GM18520 (cell line): ENCODE measurements at regions not wholly inside any gene's neighbourhood (a gene's known extent, or its start where the extent isn't known, plus 50 kb on each side); places are given as distances from the start of the nearest gene placed in this dataset.

Experiments used
- ATAC-seq: cut with Tn5 transposase; IDR thresholded peaks from one replicate; pipeline ENCODE4 v1.9.1; 2021; ENCODE audit not compliant: unreplicated experiment

DNA sequence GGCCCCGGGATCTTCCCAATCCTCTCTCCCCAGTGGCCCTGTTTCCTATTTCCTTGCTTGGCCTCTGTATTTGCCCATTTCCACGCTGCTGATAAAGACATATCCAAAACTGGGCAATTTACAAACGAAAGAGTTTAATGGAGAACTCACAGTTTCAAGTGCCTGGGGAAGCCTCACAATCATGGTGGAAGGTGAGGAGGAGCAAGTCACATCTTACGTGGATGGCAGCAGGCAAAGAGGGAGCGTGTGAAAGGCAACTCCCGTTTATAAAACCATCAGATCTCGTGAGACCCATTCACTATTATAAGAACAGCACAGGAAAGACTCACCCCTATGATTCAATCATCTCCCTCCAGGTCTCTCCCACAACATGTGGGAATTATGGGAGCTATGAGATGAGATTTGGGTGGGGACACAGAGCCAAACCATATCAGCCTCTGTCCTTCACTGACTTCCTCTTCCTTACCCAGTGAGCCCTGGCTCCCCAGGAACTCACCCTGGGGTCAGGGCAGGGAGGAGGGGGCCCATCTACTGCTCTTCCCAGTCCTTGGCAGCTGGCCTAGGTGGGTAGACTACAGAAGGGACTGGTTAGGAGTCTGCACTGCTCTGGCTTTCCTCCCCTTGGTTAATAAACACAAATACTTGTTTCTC lies 105.8 kb upstream of the MYCN start:
- ATAC-seq = no peak

DNA sequence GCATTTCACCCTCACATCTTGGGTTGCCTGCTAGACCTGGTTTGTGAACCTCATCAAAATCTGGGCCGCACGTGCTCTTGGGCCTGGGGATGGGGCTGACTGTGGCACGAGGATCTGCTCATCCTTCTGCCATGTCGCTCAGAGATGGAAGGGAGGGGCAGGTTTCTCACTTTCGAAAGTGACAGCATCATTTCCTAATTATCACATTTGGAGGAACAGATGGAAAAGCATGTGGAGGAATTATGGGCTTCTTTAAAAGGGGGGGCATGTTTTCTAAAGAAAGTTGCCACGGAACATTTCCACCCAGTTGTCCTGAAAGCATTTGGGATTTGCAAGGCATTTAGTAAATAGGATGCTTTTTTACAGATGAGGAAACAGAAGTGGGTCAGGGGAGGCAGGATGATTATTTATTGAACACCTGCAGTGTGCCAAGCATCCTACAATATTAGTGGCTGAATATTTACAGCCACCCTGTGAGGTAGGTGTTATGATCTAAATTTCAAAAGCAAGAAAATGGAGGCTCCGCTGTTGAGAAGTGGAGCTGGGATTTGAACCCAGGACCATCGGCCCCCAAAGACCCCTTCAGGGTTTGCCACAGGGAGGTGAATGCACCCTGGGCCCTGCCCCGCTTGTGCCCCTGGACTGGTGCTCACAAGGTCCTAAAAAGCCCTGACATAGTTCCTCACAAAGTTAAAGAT lies 104.2 kb upstream of the MYCN start:
- no peak for ATAC-seq

DNA sequence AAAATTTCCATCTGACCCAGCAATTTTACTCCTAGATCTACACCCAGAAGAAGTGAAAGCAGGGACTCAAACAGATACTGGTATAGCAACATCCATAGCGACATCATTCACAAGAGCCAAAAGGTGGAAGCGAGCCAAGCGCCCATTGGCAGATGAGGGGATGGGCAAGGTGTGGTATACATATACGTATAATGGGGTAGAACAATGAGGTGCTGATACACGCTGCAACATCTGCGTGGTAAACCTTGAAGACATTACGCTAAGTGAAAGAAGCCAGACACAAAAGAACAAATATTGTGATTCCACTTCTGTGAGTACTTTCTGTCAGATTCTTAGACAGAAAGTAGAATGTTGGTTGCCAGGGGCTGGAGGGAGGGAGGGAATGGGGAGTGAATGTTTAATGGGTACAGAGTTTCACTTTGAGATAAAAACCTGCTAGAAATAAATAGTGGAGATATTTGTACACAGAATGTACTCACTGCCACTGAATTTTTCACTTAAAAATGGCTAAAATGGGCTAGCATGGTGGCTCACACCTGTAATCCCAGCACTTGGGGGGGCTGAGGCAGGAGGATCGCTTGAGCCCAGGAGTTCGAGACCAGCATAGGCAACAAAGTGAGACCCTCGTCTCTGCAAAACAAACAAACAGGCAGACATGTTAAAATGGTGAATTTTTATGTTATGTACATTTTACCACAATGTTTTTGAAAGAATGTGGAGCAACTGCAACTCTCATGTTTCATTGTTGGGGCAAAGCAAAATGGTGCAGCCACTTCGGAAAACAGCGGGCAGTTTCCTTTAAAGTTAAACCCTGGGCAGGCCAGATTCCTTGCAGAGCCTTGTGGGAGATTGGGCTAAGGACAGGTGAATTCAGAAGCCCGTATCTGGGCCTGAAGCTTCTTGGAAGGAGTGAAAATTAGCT lies 103.4 kb upstream of the MYCN start:
- ATAC-seq = no peak

DNA sequence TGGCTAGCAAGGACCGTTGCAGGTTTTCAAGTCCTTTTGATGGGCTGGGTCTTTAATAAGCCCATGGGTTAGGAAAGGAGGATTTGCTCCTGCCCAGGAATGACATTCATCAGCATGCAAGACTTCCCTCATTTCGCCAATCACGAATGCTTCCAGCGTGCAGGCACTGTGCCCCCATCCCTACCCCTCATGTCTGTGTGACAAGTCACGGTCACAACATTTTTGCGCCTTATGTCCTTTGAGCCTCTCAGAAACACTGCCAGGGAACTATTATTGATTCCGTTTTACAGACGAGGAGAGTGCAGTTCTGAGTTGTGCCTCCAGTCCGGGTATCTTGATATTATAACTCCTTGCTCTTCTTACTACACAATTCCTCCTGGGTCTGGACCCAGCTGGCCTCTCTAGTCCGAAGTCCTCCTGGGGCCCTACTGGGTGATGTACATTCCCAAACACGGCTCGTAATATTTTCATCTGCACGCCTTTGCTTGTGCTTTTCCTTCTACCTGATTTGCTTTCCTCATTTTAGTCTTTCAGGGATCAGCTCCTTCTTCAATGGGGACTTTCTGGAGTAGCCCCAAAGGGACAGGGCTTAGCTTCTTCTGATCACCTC lies 101.8 kb upstream of the MYCN start:
- no peak for ATAC-seq

DNA sequence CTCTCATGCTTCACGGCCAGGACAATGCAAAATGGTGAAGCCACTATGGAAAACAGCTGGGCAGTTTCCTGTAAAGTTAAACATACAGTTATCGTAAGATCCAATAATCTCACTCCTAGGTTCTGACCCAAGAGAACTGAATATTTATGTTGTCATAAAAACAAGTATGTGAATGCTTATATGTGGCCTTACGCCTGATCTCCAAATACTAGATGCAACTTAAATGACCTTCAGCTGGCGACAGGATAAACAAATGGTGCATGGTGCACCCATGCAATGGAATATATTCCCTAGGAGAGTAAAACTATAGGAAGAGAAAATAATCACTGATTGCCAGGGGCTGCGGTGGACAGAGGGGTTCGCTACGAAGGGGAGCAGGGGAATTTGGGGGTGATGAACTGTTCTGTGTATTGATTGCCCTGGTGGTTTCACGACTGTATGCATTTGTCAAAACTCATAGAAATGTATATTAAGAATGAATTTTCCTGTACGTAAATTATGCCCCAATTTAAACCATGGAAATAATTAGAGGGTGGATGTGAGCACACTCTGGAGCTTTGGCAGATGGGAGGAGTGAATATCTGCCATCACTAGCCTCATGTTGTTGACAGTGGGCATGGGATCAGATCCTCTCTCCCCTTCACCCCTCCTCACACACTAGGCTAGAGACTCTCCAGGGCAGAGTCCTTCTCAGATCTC lies 100.8 kb upstream of the MYCN start:
- ATAC-seq = no peak

DNA sequence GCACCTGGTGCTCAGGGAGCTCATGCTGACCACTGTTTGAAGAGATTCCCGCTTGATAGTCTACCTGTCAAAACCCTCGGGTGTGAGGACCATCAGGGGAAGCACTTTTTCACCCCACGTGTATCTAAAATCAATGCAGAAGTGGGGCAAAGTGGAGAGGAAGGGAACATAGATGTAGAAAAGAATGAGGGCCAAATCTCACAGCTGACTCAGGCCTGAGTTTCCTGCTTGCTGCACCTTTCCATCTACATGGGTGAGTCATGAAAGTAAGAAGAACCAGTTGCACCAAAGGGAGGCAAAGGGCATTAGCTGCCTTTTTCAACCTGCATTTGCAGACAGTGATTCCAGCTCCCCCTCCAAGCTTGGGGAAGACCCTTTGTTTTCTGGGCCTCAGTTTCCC lies 100.2 kb upstream of the MYCN start:
- ATAC-seq = no peak

DNA sequence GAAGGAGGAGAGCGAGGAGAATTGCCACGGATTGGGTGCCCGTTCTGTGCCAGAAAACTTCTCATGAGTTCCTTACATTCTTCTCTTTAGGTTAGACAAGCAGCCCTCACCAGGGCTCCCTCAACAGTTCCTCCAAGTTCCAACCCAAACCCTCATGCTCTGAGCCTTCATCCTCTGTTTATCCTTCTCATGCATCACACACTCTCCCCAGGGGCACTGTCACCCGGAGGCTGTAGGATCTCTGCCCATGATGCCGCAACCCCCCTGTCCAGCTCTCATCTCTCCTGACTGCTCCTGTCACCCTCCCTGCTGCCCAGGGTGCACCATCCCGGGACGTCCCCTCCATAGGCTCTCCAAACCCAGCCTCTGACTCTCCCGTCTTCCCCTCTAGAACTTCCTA lies 99.4 kb upstream of the MYCN start:
- no peak for ATAC-seq

DNA sequence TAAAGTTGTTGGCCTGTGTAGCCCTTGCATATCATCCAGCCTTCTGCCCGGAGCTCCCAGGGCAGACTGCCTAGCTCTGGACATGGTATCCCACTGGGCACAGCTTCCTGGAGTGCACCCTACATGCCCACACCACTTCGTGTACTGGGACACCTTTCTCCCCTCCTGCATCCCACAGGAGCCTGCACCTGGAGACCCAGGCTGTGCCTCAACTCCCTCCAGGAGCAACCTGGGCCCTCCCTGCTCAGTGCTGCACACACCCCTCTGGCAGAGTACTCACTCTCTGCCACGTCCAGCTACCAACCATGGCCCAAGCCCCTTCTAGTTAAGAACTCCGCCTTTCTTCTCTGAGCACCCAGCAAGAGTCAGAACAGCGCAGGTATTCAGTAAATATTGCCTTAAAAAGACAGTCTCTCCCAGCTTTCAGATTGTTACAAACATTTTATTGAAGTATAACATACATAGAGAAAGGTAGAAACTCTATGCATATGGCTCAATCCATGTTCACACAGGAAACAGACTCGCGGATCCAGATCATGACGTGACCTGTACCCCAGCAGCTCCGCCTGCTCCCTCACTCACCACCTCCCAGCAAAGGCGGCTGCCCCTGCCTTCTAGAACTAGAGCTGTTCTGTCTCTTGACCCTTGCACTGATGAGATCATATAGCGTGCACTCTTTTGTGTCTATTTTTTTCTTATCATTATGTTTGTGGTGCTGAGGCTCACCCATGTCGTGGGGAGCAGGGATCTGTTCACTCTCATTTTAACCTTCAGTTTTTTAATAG lies 98.4 kb upstream of the MYCN start:
- no peak for ATAC-seq

DNA sequence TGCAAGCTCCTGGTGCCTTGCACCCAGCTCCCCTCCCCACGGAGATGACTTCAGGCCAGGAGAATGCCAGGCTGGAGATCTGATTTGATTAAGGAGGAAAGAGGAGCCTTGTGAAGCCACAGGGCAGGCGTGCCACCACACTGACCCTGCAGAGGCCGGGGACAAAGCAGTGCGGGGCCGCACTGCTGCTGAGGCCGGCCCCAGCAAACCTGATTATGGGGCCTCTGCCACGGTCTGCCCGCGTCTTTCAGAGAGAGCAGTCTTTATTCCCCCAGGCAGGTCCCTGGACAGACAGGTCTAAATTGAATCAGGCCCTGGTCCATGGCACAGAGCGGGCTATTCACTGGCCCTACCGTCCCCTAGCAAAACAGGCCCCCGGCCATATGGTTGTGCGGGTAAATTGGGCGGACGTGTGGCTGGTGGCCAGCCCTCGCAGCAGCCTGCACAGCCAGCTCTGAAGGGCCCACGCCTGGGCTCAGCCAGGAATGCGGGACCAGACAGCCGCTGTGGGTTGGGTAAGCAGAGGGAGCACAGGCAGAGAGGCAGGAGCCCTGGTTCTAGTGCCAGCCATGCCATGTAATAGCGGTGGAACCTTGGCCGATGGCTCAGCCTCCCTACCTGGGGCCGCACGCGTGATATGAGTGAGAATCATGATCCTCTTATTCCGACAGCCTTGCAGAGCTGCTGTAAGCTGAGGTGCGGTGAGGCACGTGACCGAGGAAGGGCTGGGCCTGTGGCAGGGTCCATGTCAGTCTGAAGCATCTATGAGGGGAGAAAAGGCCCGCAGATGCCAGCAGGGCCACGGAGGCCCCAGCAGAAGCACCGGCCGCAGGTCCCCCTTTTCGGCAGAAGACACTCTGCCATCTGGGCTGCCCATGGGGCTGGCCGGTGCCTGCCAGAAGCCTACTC lies 97.3 kb upstream of the MYCN start:
- ATAC-seq = no peak

DNA sequence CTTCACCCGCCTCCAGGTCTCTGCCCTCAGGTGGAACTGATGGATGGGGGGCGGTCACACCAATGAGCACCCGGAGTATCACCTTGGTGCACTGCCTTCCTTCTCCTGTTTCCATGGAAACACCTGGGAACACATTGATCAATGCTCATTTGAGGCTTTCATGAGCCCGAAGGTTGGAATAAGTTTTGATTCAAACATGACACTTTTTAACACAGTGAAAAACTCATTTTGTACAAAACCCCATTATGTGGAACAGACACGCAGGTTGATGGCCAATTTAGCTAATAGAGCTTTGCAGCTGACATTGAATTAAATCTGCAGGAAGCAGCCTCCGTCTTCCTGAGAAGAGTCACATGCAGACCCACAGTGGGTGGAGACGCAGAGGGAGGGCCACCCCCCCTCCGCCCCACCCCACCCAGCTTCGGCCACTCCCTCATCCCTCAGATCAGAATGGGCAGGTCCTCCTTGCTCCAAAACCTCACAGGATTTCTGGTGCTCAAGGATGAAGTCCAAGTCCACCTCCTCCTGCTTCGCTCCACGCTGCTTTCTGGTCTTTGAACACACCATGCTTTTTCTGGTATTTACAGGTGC lies 96.0 kb upstream of the MYCN start:
- no peak for ATAC-seq

DNA sequence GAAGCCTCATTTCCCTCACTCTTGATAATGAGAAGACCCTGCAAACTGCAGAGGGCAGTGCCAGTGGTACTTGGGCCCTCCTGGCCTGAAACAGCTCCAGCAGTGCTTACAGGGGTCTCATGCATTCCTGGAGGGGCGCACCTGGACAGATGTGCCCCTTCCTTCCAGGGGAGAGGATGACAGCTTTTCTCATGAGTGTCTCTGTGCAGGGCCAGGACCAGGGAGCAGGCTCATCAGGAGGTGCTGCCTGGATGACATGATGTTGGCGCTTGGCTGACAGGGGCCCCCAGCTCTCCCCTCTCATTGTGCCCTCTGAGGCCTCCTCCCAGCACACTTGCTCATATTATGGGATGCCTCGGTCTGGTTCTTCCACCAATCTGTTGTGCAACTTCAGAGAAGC lies 95.1 kb upstream of the MYCN start:
- ATAC-seq = no peak

DNA sequence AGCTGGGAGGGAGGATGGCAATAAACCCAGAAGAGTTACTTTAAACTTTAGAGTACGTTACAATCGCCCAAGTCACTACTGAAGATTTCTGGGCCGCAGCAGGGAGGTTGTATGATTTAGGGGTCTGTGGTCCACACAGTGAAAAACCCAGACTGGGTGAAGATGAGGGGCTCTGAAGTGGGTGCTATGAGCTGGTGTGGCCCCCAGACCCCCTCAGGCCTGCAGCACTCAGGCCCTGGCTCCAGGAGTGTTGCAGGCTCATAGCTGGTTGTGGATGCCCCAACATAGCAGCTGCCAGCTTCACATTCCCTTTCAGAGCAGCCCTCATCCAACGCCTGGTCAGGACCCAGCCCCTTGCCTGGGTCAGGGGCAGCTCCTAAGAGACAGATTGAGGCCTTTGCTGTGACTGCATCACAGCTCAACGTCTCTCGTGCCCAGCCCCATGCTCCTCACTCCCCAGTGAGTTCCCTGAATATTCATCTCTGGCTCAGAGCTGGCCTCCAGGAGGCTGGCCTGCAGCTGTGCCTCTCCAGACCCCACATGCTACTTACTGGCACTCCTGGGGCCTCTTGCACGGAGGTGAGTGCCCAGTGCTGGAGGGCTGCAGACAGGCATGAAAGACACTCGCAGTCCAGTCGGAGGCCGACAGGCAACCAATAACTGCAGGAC lies 94.5 kb upstream of the MYCN start:
- no peak for ATAC-seq

DNA sequence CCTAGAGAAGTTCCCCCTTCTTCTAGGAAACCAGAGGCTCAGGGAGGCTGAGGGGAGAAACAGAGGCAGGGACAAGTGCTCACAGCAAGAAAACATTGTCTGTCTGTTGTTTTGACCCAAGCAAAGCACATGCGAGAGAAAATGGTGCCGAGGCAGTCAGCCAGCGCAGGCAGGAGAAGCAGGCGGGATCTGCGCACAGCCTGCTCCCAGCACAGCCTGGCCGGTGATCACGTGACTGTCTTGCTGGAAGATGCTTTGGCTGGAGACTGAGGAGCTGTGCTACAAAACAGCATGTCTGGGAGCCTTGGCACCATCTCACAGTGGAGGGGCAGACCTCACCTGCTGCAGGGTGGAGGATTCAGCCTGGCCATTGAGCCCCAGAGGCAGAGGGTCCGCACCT lies 93.7 kb upstream of the MYCN start:
- no peak for ATAC-seq

DNA sequence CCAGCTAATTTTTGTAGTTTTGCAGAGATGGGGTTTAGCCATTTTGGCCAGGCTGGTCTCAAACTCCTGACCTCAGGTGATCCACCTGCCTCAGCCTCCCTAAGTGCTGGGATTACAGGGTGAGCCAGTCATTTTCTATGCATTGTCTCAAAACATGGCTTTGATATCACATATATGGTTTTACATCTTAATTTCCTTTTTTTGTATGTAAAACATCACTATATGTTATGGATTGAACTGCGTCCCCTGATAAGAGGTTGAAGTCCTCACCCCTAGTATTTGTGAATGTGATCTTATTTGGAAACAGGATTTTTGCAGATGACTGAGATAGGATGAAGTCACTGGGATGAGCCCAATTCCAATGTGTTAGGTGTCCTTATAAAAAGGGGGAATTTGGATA lies 89.8 kb upstream of the MYCN start:
- ATAC-seq = no peak

DNA sequence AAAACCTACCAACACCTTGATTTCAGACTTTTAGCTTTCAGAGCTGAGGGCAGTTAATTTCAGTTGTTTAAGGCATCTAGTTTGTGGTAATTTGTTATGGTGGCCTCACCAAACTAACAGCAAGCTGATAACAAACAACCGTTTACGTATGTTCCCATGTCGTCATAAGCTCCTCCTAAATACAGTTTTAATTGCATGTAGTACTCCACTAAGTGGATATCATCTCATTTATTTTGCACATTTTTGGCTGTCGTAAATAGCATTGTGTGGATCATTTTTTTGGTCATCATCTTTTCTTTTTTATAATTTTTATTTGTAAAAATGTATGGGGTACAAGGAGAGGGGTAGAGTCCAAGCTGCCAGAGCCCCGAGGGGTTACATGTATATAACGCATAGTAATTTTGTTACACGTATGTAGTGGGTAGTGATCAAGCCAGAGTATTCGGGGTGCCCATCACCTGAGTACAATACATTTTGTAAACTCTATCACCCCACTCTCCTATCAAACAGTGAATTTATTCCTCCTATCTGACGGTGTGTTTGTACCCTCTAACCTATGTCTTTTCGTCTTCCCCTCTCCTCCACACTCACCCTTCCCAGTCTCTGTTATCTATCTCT lies 89.2 kb upstream of the MYCN start:
- ATAC-seq = no peak

DNA sequence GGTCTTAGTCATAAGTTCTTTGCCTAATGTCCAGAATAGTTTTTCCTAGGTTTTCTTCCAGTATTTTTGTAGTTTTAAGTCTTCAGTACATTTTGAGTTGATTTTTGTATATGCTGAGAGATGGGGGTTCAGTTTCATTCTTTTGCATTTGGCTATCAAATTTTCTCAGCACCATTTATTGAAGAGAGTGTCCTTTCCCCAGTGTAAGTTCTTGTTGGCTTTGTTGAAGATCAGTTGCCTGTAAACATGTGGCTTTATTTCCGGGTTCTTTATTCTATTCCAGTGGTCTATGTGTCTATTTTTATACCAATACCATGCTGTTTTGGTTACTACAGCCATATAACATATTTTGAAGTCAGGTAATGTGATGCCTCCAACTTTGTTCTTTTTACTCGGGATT lies 87.5 kb upstream of the MYCN start:
- no peak for ATAC-seq

DNA sequence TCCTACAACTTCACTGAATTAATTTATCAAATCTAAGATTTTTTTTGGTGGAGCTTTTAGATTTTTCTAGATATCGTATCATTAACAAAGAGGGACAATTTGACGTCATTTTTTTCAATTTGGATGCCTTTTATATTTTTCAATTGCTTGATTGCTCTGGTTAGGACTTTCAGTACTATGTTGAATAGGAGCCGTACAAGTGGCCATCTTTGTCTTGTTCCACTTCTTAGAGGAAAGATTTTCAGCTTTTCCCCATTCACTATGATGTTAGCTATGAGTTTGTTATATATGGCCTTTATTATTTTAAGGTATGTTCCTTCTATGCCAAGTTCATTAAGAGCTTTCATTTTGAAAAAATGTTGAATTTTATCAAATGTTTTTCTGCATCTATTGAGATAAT lies 86.4 kb upstream of the MYCN start:
- no peak for ATAC-seq

DNA sequence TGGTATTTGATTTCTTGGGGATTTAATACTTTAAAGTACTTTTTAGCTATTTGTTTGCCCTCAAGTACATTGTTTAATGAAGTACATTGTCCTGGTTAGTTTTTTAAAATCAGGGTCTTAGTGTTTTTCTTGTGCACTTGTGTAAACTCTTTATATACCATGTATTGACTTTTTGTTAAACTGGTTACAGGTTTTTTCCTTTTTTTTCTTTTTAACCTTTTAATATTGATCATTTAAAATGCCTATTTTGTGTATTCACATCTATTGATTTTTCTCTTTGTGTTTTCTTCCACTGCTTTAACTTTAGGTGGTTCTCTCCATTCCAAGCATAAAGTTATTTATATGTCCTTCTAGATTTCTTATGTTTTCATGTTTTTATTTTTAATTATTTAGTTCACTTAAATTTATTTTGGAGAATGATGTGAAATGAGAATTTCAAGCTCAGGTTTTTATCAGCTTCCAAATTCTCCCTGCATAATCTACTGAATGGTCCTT lies 84.5 kb upstream of the MYCN start:
- ATAC-seq = no peak
